ENCODE measurements at regions not wholly inside any gene's neighbourhood (a gene's known extent, or its start where the extent isn't known, plus 50 kb on each side); places are given as distances from the start of the nearest gene placed in this dataset.

DNA sequence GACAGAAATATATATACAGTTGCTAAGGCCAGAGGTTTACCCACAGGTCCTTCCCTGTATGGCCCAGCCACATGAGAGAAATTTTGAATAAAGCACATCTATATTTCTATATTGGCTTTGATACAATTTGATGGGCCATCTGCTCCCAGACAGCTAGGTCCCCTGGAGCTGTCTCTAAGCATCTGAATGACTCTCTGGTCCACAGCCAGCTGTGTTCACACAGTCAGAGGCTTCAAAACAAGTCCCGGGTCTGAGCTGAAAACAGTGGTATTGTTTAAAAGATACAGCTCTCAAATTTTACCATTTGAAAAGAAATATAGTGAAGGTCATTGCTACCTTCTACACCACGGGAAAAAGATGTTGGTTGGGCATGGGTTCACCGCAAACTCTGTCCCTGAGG is 161.1 kb downstream of the SLC35B3 start:
- Histone ChIP-seq H3K9me3 (replicated peaks; ENCODE audit: low read length) (no peaks in the 10 kb centered on the region), H3K27me3 (ENCODE audit: control insufficient read depth, insufficient read depth, low read length) (no peaks in the 10 kb centered on the region), H3K36me3 (ENCODE audit: insufficient read depth, low read length) (no peaks in the 10 kb centered on the region), H3K4me3 (ENCODE audit: low read length) (no peak overlapping the region), H3K9ac (ENCODE audit: low read depth, low read length) (no peak overlapping the region), H3K4me2 (ENCODE audit: low read length) (no peak overlapping the region), H3K4me1 (ENCODE audit: control insufficient read depth, insufficient read depth, low read length) (no peaks in the 10 kb centered on the region)

- H3K4me1 ChIP-seq (ENCODE audit: control insufficient read depth, insufficient read depth, low read length), result no peaks in the 10 kb centered on the region
- H3K4me2 ChIP-seq (ENCODE audit: low read length), result no peak overlapping the region
- H3K27me3 ChIP-seq (ENCODE audit: control insufficient read depth, insufficient read depth, low read length), result no peaks in the 10 kb centered on the region
- no peaks in the 10 kb centered on the region for H3K36me3 ChIP-seq (ENCODE audit: insufficient read depth, low read length)
- H3K4me3 ChIP-seq (ENCODE audit: low read length), result no peak overlapping the region
- H3K9ac ChIP-seq (ENCODE audit: low read depth, low read length), result no peak overlapping the region
- no peaks in the 10 kb centered on the region for H3K9me3 ChIP-seq (replicated peaks; ENCODE audit: low read length)
Measured at GRCh38 chr6:8269872-8270454, 165.4 kb downstream of the SLC35B3 start.

- H3K27me3 ChIP-seq (ENCODE audit: control insufficient read depth, insufficient read depth, low read length), result no peaks in the 10 kb centered on the region
- no peak overlapping the region for H3K4me2 ChIP-seq (ENCODE audit: low read length)
- no peak overlapping the region for H3K4me3 ChIP-seq (ENCODE audit: low read length)
- no peaks in the 10 kb centered on the region for H3K4me1 ChIP-seq (ENCODE audit: control insufficient read depth, insufficient read depth, low read length)
- no peak overlapping the region for H3K9ac ChIP-seq (ENCODE audit: low read depth, low read length)
- H3K36me3 ChIP-seq (ENCODE audit: insufficient read depth, low read length), result no peaks in the 10 kb centered on the region
- no peaks in the 10 kb centered on the region for H3K9me3 ChIP-seq (replicated peaks; ENCODE audit: low read length)
Measured at GRCh38 chr6:8269094-8269493, 166.3 kb downstream of the SLC35B3 start.

- Histone ChIP-seq H3K27me3 (ENCODE audit: control insufficient read depth, insufficient read depth, low read length) (no peaks in the 10 kb centered on the region), H3K4me1 (ENCODE audit: control insufficient read depth, insufficient read depth, low read length) (no peaks in the 10 kb centered on the region), H3K9ac (ENCODE audit: low read depth, low read length) (no peak overlapping the region), H3K4me3 (ENCODE audit: low read length) (no peak overlapping the region), H3K4me2 (ENCODE audit: low read length) (no peak overlapping the region), H3K9me3 (replicated peaks; ENCODE audit: low read length) (no peaks in the 10 kb centered on the region), H3K36me3 (ENCODE audit: insufficient read depth, low read length) (no peaks in the 10 kb centered on the region)
Measured at GRCh38 chr6:8268606-8269005, 166.3 kb upstream of the EEF1E1 start.

DNA sequence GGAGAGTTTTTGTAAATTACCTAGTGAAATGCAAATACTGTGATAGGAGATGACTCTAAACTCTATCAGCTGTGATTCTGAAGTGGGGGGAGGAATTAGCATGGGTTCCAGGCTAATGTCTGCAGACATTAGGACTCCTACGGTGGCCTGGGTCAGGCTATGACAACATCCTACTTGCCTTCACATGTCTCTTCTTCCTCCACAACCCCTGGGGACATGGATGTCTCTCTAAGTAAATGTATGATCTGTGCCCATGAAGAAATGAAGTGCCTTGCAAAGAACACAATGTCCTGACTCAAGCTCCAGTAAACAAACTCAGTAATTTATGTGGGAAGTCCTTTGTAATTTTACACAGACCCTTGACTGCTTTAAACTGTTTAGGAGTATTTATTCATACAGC is 165.8 kb upstream of the EEF1E1 start:
- H3K4me2 ChIP-seq (ENCODE audit: low read length), result no peak overlapping the region
- H3K27me3 ChIP-seq (ENCODE audit: control insufficient read depth, insufficient read depth, low read length), result no peaks in the 10 kb centered on the region
- no peak overlapping the region for H3K4me3 ChIP-seq (ENCODE audit: low read length)
- no peaks in the 10 kb centered on the region for H3K4me1 ChIP-seq (ENCODE audit: control insufficient read depth, insufficient read depth, low read length)
- no peak overlapping the region for H3K9ac ChIP-seq (ENCODE audit: low read depth, low read length)
- no peaks in the 10 kb centered on the region for H3K9me3 ChIP-seq (replicated peaks; ENCODE audit: low read length)
- H3K36me3 ChIP-seq (ENCODE audit: insufficient read depth, low read length), result no peaks in the 10 kb centered on the region

- Histone ChIP-seq H3K9me3 (replicated peaks; ENCODE audit: low read length) (no peaks in the 10 kb centered on the region), H3K4me3 (ENCODE audit: low read length) (no peak overlapping the region), H3K4me1 (ENCODE audit: control insufficient read depth, insufficient read depth, low read length) (no peaks in the 10 kb centered on the region), H3K4me2 (ENCODE audit: low read length) (no peak overlapping the region), H3K36me3 (ENCODE audit: insufficient read depth, low read length) (no peaks in the 10 kb centered on the region), H3K27me3 (ENCODE audit: control insufficient read depth, insufficient read depth, low read length) (no peaks in the 10 kb centered on the region), H3K9ac (ENCODE audit: low read depth, low read length) (no peak overlapping the region)
Measured at GRCh38 chr6:8260610-8261009, 158.3 kb upstream of the EEF1E1 start.

- no peak overlapping the region for H3K9ac ChIP-seq (ENCODE audit: low read depth, low read length)
- H3K4me1 ChIP-seq (ENCODE audit: control insufficient read depth, insufficient read depth, low read length), result no peaks in the 10 kb centered on the region
- H3K27me3 ChIP-seq (ENCODE audit: control insufficient read depth, insufficient read depth, low read length), result peaks cover 7% of the 10 kb centered on the region
- H3K36me3 ChIP-seq (ENCODE audit: insufficient read depth, low read length), result no peaks in the 10 kb centered on the region
- H3K9me3 ChIP-seq (replicated peaks; ENCODE audit: low read length), result no peaks in the 10 kb centered on the region
- no peak overlapping the region for H3K4me3 ChIP-seq (ENCODE audit: low read length)
- no peak overlapping the region for H3K4me2 ChIP-seq (ENCODE audit: low read length)
Measured at GRCh38 chr6:8246403-8246802, 144.1 kb upstream of the EEF1E1 start.

DNA sequence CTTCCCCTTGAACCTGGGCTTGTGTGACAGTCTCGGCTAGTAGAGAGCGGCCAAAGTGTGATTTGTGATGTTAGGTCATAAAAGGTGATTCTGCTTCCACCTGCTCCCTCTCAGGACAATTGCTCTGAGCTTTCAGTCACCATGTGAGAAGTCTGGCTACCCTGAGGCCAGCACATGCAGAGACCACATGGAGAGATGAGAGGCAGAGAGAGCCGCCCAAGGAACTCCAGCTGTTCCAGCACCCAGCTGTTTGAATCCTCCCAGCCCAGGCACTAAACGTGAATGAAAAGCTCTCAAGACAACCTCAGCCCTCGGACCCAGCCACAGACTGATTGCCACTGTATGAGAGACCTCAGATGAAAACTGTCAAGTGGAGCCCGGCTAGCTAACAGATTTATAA is 143.4 kb upstream of the EEF1E1 start:
- Histone ChIP-seq H3K9ac (ENCODE audit: low read depth, low read length) (no peak overlapping the region), H3K4me3 (ENCODE audit: low read length) (no peak overlapping the region), H3K4me1 (ENCODE audit: control insufficient read depth, insufficient read depth, low read length) (no peaks in the 10 kb centered on the region), H3K9me3 (replicated peaks; ENCODE audit: low read length) (no peaks in the 10 kb centered on the region), H3K36me3 (ENCODE audit: insufficient read depth, low read length) (no peaks in the 10 kb centered on the region), H3K27me3 (ENCODE audit: control insufficient read depth, insufficient read depth, low read length) (peaks cover 13% of the 10 kb centered on the region), H3K4me2 (ENCODE audit: low read length) (no peak overlapping the region)

DNA sequence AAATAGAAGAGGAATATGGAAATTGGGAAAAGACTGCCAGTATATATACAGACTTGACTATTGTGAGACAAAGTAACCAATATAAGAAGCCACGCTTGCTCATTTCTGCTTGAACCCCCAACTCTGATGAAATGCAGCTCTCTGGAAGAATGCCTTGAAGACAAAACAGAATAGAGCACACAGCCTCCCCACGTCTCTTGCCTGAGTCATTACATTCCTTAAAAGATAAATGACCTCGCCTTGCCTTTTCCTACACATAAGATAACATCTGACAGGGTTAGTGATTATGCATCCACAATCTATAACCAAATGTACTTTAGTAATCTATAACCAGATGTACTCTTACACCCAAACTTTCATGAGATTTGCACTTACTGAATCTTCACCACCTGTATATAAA is 141.1 kb upstream of the EEF1E1 start:
- Histone ChIP-seq H3K9ac (ENCODE audit: low read depth, low read length) (no peak overlapping the region), H3K4me2 (ENCODE audit: low read length) (no peak overlapping the region), H3K9me3 (replicated peaks; ENCODE audit: low read length) (no peaks in the 10 kb centered on the region), H3K4me3 (ENCODE audit: low read length) (no peak overlapping the region), H3K27me3 (ENCODE audit: control insufficient read depth, insufficient read depth, low read length) (peaks cover 32% of the 10 kb centered on the region), H3K4me1 (ENCODE audit: control insufficient read depth, insufficient read depth, low read length) (no peaks in the 10 kb centered on the region), H3K36me3 (ENCODE audit: insufficient read depth, low read length) (no peaks in the 10 kb centered on the region)

DNA sequence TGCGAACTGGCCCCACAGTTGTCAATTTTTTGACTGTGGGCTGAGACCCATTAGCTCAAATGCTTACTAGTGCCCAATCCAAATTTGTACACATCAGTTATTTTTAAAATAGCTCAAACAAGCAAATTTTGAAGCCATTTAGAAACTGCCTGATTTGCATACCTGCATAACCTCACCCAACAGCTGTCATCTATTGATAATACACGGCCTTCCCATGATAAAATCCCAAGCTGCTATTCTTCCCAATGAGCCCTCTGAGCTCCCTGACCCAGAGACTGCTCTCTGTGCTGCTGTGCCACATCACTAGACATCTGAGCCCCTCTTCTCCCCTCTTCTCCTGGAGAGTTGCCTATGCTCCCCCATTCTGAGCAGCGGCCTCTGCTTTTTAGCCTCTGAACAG is 140.5 kb upstream of the EEF1E1 start:
- Histone ChIP-seq H3K9me3 (replicated peaks; ENCODE audit: low read length) (no peaks in the 10 kb centered on the region), H3K36me3 (ENCODE audit: insufficient read depth, low read length) (no peaks in the 10 kb centered on the region), H3K4me3 (ENCODE audit: low read length) (no peak overlapping the region), H3K9ac (ENCODE audit: low read depth, low read length) (no peak overlapping the region), H3K4me1 (ENCODE audit: control insufficient read depth, insufficient read depth, low read length) (no peaks in the 10 kb centered on the region), H3K27me3 (ENCODE audit: control insufficient read depth, insufficient read depth, low read length) (peaks cover 32% of the 10 kb centered on the region), H3K4me2 (ENCODE audit: low read length) (no peak overlapping the region)

- H3K4me3 ChIP-seq (ENCODE audit: low read length), result no peak overlapping the region
- no peaks in the 10 kb centered on the region for H3K4me1 ChIP-seq (ENCODE audit: control insufficient read depth, insufficient read depth, low read length)
- H3K9ac ChIP-seq (ENCODE audit: low read depth, low read length), result no peak overlapping the region
Measured at GRCh38 chr6:8240301-8240700, 138.0 kb upstream of the EEF1E1 start.

GRCh38 chr6:8238773-8239683 is 136.7 kb upstream of the EEF1E1 start:
- Histone ChIP-seq H3K9ac (ENCODE audit: low read depth, low read length) (no peak overlapping the region), H3K4me2 (ENCODE audit: low read length) (no peak overlapping the region), H3K9me3 (replicated peaks; ENCODE audit: low read length) (no peaks in the 10 kb centered on the region), H3K4me1 (ENCODE audit: control insufficient read depth, insufficient read depth, low read length) (no peaks in the 10 kb centered on the region), H3K36me3 (ENCODE audit: insufficient read depth, low read length) (no peaks in the 10 kb centered on the region), H3K27me3 (ENCODE audit: control insufficient read depth, insufficient read depth, low read length) (peaks cover 32% of the 10 kb centered on the region), H3K4me3 (ENCODE audit: low read length) (no peak overlapping the region)

More at GRCh38 chr6:8240301-8240700, 138.0 kb upstream of the EEF1E1 start:
- H3K9me3 ChIP-seq (replicated peaks; ENCODE audit: low read length), result no peaks in the 10 kb centered on the region
- H3K4me2 ChIP-seq (ENCODE audit: low read length), result no peak overlapping the region
- no peaks in the 10 kb centered on the region for H3K36me3 ChIP-seq (ENCODE audit: insufficient read depth, low read length)
- H3K27me3 ChIP-seq (ENCODE audit: control insufficient read depth, insufficient read depth, low read length), result peaks cover 32% of the 10 kb centered on the region
